Neural progenitor cell (in vitro differentiated cells): ENCODE measurements at regions not wholly inside any gene's neighbourhood (a gene's known extent, or its start where the extent isn't known, plus 50 kb on each side); places are given as distances from the start of the nearest gene placed in this dataset.

Source experiments
- CTCF ChIP-seq: fragments of 200-600 bp; sonication (generic); IDR thresholded peaks from 2 replicates; pipeline ENCODE4 v1.5.1; 2017; ENCODE audit warnings: antibody characterized with exemption, mild to moderate bottlenecking
- EZH2 ChIP-seq: fragments of 200-600 bp; sonication (generic); IDR thresholded peaks from 2 replicates; pipeline ENCODE4 v1.6.1; 2017; ENCODE audit warnings: antibody characterized with exemption, mild to moderate bottlenecking, moderate library complexity
- EZH2phosphoT487 ChIP-seq: fragments of 200-600 bp; sonication (generic); IDR thresholded peaks from 2 replicates; pipeline ENCODE4 v1.6.1; 2017; ENCODE audit warnings: antibody characterized with exemption

- TF ChIP-seq CTCF (no peak), EZH2phosphoT487 (no peak), EZH2 (no peak)
Observed at GRCh38 chr13:80737513-80737912, 396.6 kb upstream of the SPRY2 start.
